Smooth muscle cell of the brain vasculature (primary cell): ENCODE measurements at regions not wholly inside any gene's neighbourhood (a gene's known extent, or its start where the extent isn't known, plus 50 kb on each side); places are given as distances from the start of the nearest gene placed in this dataset.

Source experiments
- DNase-seq: peaks from one replicate; pipeline ENCODE4 v3.0.0-alpha.2; 2012; ENCODE audit warnings: low read depth, low spot score

- DNase-seq, result no peak
Measured at GRCh38 chr5:107265193-107265592, 405.5 kb downstream of the EFNA5 start.

- DNase-seq, result no peak
Measured at GRCh38 chr5:107263387-107264018, 407.2 kb downstream of the EFNA5 start.

GRCh38 chr5:107257885-107258520, 412.7 kb downstream of the EFNA5 start:
- no peak for DNase-seq

DNA sequence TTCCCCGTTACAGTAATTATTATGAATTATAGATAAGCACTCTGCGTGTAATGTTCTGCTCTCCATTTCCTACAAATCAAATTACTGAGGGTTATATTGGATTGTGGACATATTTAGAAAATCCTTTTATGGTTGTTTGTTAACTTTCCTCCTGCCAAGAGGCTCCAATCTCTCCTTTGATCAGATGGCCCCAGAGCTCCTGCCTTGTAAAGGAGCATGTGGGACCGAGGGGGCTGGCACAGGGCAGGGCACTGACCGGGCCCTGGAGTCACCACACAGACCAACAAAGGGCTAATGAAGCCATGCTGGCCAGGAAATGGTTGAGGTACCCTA, 415.9 kb downstream of the EFNA5 start:
- no peak for DNase-seq

DNA sequence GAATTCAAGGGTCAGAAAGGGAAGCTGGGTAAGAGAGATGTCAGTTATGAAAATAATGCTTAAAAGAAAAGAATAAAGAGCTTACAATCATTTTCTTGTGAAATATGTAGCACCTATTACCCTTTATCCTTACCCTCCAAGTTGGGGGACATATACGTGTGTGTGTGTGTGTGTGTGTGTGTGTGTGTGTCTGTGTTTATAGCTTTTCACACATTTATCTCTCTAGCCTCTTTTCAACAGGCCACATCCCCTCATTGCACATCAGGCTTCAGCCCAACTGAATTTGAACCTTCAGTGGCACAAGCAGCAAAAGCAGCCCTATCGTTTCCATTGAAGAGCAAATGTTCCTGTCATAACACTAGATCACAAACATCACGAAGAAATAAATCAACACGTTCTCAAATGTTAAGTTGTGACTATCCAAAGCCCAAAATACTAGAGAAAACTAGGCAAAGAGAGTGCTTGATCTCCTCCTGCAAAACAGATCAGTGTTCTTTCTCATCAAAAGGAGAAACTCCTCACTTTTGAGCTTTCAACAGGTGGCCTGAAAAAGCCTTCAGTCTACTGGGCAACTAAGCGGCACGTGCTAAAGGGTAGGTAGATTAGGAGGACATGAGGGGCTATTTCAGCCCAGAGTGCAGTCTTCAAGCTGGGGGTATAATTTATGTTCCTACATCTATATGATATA, 416.4 kb downstream of the EFNA5 start:
- DNase-seq, result no peak

DNA sequence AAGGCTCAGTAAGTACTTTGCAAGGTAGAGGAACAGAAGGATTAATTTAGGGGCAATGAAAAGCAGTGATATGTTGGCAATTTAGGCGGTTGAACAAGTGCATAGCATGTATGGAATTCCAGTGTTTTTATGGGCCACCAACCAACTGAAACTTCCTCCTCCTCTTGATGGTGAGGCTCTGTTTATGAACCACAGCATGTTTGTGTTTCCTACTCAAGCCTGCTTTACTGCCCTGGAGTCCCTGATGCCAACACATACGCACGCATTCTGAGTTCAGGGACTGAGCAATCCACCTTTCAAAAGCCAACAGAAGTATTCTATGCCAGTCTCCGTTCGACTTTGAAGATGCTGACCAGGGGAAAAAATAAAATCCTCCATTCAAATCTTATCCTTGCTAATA, 417.5 kb downstream of the EFNA5 start:
- no peak for DNase-seq

- no peak for DNase-seq
Measured at GRCh38 chr5:107251151-107251550, 419.6 kb downstream of the EFNA5 start.

DNA sequence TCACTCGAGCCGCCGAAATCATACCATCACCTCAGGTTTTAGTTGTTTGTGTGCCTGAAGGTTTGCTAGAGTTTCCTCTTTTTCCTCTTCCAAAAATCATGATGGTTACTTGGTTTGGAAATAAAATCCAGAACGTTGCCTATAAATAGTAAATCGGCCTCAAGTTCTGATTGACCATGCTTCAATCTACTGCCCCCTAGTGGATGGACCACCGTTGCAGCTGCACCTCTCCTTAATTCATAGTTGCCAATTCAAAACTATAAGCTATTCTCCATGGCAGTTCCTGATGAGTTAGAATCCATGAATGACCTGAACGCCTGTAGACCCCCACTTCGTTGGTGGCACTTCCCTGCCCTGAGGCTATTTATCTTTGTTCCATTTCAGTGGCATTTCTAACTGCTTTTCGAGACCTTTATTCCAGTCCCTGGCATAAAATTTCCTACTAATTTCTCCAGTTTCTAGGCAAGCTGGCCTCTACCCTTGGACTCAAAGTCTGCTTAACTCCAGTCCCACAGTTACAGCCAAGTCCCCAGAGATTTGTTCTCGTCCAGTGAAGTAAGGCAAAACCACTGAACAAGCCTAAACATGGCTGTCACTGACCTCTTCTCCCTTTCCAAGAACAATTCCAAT, 422.6 kb downstream of the EFNA5 start:
- DNase-seq, result peak; percentile 21

GRCh38 chr5:107247427-107247826, 423.3 kb downstream of the EFNA5 start:
- DNase-seq, result no peak

DNA sequence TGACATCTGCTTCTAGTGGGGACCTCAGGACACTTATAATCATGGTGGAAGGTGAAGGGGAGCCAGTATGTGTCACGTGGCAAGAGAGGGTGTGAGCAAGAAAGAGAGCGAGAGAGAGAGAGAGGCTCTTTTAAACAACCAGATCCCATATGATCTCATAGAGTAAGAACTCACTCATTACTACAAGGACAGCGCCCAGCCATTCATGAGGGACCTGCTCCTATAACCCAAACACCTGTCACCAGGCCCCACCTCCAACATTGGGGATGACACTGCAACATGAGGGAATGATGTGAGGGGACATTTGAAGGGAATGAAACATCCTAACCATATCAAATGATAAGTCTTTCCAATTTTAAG, 427.5 kb downstream of the EFNA5 start:
- DNase-seq, result no peak

DNA sequence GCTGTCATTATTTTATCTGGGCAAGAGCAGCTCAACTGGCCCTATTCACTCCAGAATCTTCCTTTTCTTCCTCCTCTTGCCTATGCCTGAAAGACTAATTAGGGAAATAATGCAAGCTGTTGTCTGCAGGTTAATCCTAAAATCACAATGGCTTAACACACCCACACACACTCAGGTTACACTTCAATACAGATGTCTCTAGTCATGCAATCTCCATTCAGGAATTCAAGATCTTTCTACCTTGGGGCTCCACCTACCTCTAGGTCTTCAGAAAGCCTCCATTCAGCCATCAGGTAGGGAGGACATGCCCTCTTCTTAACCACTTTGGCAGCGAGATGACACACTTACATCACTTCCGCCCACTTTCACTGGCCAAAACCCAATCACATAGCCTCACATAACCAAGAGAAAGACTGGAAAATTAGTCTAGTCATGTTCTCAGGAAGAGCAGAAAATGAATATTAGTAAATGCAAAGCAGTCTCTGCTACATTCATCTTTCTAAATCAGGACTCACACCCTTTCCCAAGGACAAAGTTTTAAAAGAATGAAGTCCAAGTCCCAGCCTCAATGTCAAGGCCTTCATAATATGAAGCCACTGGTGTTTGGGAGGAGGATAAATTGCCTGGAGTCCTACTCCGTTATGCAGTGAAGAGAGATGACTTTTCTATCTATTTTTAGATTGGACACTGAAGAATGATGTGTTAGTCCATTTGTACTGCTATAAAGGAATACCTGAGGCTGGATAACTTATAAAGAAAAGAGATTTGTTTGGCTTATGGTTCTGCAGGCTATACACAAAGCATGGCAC, 428.1 kb downstream of the EFNA5 start:
- DNase-seq, result no peak

- no peak for DNase-seq
Measured at GRCh38 chr5:107241841-107242240, 428.9 kb downstream of the EFNA5 start.

- DNase-seq, result no peak
Measured at GRCh38 chr5:107235167-107235566, 435.6 kb downstream of the EFNA5 start.

GRCh38 chr5:107232788-107233187, 437.9 kb downstream of the EFNA5 start:
- no peak for DNase-seq

GRCh38 chr5:107232293-107232692, 438.4 kb downstream of the EFNA5 start:
- no peak for DNase-seq

DNA sequence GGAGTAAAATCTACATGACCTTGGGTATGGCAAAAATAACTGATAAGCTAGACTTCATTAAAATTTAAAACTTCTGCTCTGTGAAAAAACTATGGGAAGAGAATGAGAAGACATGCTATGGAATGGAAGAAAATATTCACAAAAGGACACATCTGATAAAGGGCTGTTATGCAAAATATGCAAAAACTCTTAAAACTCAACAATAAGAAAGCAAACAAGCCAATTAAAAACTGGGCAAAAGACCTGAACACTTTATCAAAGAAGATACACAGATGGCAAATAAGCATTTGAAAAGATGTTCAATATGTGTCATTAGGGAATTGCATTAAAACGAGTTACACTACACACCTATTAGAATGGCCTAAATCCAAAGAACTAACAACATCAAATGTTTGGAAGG, 439.5 kb downstream of the EFNA5 start:
- no peak for DNase-seq

DNA sequence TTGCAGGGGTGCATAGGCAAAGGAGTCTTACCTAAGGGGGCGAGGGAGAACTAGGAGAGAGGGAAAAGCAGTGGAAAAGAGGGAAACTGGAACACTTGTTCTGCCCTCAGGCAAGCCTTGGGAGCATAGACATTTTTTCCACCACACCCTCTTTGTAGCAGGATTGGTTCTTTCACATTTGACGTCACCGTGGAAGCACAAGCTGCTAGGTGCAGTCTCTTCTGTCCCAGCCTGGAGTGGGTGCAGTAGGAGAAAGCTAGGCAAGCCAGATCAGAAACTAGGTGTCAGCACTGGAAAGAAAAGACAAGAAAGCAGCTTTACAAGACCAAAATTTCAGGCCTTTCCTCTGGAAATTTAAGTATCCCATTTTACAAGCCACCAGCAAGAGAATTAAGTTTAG, 440.4 kb downstream of the EFNA5 start:
- no peak for DNase-seq

DNA sequence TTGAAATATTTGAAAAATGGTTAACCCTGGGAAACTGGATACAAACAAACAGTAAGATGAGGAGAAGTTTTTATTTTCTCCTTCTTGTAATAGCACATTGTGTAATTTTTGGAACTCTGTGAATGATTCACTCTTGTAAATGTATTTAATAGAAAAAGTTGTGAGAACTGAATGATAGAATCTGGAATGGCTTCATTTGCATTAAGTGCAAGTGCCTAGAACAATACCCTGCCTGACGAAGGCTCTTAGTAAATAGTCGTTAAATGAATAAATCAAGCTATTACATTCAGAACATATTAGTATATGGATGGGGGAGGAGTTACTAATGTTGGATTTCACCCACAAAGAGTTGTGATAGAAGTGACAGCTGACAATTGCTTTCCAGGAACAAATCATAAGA, 442.5 kb downstream of the EFNA5 start:
- DNase-seq, result no peak

DNA sequence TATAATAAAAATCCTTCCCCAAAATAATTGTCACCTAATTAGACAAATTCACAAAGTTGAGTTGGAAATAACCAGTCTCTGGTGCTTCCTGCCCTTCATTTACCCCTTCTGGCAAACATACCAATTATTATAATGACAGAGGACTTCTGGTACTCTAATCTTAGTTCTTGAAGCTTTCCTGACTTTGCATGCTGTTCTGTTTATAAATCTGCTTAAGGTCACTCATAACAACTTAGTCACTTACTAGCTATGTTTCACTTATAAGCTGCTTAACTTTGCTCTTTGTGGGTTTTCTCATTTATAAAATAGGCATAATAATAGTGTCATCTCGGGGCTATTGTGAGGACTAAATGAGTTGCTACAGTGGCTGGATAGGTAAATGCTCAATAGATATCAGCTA, 446.5 kb downstream of the EFNA5 start:
- DNase-seq, result no peak

- no peak for DNase-seq
Measured at GRCh38 chr5:107223066-107223465, 447.7 kb downstream of the EFNA5 start.

DNA sequence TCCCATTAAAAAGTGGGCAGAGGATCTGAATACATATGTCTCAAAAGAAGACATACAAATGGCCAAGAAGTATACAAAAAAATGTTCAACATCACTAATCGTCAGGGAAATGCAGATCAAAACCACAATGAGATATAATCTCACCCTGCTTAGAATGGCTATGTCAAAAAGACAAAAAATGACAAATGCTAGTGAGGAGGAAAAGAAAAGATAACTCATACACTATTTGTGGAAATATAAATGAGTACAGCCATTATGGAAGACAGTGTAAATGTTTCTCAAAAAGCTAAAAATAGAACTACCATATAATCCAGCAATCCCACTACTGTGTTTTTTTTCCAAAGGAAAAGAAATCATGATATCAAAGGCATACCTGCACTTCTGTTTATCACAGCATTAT, 450.7 kb downstream of the EFNA5 start:
- no peak for DNase-seq
